ENCODE measurements at regions not wholly inside any gene's neighbourhood (a gene's known extent, or its start where the extent isn't known, plus 50 kb on each side); places are given as distances from the start of the nearest gene placed in this dataset.

DNA sequence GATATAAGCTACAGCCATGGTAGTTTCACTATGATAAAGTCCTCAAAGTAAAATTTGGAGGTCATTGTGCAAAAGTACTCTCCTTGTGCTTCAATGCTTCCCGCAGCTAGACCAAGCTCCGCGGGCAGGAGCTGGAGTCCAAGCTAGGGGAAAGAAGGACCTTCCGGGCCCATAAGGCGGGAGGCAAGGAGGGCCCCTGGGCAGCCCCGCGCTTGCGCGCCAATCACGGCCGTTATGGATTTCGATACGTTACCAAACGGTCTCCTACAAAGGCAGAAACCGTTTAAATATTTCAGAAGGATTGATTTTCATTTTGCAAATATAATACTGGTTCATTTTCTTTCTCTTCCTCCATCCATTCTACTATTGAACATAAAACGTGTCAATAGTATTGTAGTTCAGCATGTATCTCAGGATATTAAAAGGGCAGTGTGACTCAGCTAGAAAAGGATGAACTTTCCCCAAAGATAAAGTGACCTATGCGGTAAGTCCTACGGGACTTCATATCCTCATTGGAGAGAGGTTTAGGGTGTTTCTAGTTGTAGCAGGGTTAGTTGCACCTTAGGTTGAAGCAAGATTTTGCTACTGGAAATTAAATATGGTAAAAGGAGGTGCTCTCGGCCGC, 128.0 kb downstream of the KIF20B start:
- DNase-seq (ENCODE audit: low spot score), result no peak

DNA sequence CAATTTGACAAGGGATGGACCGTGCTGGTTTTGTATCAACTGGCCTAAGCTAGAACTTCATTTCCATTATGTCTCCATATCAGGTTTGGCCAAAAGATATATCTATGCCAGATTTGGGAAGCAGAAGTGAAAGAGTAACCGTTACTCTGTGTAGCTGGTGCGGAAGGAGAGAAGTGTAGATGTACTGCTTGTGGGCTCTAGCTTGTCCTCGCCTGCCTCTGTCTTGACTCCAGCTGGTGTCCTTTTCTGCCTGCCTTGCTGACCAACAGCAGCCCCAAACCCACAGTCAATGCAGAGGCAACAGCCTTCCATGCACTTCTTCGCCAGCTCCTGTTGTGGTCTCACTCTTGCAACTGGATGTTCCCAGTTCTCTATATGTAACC, 128.5 kb downstream of the KIF20B start:
- DNase-seq (ENCODE audit: low spot score), result no peak

DNA sequence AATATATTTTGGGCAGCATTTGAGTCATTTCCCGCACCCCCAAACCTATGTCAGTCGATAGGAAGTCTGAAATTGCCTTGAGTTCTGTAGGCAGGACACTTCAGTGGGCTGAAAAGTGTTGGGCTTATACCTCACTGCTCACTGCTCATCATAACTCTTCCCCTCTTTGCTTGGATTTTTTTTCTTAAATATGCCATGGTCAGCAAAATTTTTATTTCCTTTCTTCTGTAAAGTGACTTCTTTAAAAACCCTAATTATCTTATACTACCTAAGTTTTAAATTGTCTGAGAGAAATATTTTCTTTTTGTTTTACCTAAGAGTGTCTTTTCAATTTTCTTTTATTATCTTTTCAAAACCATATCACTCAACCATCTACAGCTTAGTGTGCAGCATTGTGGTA, 129.2 kb downstream of the KIF20B start:
- no peak for DNase-seq (ENCODE audit: low spot score)

DNA sequence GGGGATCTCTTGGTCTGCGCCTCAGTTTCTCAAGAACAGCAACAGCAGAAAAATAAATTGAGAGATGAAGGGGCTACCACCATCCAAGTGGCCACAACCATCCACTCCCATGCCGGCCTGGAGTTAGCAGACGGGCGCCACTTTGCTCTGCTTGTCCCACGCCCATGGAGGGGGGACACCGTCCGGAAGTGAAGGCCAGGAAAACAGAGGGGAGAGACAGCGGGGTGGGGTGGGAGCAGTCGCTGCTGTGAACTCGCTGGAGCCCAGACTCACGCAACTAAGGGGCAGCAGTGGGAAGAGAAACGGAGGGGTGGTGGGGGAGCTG, 135.4 kb downstream of the KIF20B start:
- no peak for DNase-seq (ENCODE audit: low spot score)

DNA sequence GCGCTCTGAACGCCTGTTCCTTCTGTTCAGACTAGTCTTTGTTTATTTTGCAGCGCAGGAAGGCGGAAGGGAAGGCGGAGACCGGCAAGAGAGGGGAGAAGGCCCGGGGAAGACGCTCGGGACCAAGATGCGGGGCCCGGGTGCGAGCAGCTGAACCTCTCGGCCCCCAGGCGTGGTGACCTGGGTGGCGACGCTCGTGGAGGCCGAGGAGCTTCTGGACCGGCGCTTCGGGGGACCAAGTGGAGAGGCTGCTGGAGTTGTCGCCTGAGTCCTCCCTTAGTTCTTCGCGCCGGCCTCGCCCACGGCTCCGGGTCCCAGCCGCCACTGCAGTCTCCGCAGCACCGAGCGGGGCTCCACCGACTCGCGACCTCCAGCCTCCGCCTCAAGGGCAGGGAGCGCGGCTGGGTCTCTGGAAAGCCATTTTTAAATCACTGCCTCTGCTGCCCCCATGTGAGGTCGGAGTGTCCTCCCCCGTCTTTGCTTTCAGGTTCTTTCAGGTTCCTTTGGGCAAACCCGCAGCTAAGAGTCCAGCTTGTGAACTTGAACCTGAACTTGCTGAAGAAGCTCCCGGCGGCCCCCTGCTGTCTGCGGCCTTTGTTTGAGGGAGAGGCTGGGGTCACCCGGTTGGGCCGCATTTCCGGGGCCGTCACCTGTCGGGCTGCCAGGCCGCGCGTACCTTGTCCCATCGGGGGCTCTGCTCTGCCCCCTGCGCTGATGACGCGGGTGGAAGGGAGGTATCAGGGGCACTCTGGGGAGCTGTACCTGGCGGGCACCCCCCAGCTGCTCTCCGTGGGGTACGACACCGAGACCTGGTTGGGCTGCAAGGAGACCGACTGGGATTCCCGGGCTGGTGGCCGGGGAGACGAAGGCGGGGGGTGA, 136.0 kb downstream of the KIF20B start:
- DNase-seq (ENCODE audit: low spot score), result peak; percentile 74

DNA sequence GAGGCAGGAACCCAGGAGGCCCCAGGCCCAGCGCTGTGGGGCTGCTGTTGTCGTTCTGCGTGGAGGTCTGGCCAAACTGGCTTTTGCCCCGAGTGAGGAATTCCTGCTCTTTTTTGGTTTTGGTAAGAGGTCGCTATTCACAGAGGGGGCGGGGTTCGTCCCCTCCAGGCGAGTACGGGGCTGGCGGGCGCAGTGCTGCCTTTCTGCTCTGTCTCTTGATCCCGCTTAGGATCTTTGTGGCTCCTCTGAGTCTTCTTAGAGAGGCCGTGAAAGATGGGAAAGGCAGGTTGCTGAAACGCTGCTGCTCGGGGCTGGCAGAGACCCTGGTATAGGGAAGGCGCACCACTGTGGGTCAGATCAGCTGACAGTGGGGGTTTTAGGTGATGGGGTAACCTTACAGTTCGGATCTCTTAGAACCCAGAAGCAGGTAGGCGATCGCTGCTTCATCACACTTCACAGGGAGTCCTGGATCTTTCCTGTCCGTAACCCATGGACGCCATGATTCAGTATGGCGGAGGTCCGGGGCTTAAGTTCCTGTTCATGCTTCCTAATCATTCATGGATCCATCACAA, 136.7 kb downstream of the KIF20B start:
- no peak for DNase-seq (ENCODE audit: low spot score)

DNA sequence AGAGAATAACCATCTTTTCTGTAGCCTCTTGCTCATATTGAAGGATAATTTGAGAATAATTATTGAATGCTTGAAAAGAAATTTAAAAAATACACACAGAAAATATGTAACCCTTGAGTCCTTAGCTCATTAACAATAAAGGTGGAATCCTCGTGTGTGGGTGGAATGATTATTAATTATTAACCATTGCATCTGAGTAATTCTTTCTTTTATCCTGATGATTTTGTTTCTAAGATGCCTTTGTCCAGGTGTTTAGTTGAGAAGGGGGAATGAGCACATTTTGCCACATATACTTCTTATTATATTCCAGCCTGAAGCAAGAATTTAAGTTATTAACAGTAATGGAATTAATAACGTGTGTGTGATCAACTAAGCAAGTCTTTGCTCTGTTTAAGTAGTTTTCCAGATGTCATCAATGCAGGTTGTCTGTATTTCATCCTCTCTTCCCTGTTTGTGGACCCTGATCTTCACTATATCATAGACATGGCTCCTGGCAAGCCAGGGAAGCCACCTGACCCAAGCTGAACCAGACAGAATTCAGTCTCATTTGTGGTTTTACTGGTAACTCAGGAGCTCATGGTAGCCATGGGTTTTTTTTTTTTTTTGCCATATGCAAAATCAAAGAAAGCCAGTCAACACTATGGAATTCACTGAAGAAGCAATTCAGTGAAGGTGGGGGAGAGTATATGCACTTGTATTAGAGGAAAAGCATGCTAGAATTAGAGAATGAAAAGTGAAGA, 144.3 kb downstream of the KIF20B start:
- DNase-seq (ENCODE audit: low spot score), result no peak

DNA sequence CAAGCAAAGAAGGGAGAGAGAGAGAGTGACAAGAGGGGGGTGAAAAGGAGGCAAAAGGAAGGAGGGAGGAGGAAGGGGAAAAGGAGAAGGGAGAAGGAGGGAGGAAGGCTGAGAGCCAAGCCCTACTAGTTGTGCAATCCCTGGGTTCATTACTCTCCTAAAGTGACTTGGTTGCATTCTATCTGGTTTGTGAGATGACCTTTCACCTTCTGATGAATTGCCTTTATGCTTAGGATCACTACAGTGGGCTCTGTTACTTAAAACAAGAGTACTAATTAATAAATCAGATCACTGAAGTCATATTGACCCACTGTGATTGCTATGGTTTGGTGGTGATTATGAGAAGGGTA, 144.9 kb downstream of the KIF20B start:
- DNase-seq (ENCODE audit: low spot score), result no peak

DNA sequence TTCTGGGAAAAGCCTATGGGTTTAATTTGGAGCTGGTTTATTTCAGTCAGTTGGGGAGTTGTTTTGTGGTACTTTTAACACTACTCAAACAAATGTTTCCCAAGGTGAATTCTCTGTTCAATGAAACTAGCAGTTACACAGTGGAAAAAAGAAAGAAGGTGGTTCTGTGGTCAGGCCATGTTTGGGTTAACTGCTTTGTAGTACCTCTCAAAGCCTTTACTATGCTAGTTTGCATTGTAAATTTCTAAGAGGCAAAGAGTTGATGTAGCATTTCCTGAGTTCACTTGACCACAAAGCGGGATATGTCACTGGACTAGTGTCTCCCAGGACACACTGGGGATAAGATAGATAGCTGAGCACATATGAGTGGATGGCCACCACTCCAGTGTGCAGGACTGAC, 145.4 kb downstream of the KIF20B start:
- no peak for DNase-seq (ENCODE audit: low spot score)

DNA sequence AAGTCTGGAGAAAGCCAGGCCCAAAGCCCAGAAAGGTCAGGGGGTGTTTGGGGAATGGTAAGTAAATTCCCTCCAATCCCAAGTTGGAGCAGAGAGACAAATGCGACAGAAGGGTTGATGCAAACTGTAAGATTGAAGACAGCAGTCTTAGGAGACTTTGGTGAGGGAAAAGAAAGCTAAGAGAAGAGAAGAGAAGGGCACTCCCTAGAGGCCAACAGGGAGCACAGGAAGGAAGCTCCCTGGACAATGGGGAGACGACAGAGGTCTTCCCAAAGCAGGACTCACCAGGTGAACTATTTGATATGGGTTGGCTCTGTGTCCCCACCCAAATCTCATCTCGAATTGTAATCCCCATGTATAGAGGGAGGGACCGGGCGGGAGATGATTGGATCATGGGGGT, 151.5 kb downstream of the KIF20B start:
- DNase-seq (ENCODE audit: low spot score), result no peak

DNA sequence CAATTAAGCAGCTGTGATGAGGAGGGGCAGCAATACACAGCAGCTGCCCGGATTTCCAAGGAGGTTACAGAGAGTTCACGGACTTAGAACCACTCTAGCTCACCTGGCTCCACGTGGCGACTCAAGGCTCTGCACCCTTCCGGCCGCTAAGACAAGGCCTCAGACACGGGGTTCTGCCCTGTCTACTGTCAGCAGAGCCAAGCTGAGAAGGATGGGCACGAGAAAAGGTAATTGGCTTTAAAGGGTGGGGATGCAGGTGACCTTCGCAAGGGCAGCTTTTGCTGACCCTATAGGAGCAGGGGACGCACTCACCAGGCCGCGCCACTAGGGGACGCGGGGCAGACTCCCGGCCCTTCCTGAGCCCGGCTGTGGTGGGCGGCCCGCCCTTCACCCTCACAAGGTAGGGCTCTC, 152.4 kb downstream of the KIF20B start:
- no peak for DNase-seq (ENCODE audit: low spot score)

DNA sequence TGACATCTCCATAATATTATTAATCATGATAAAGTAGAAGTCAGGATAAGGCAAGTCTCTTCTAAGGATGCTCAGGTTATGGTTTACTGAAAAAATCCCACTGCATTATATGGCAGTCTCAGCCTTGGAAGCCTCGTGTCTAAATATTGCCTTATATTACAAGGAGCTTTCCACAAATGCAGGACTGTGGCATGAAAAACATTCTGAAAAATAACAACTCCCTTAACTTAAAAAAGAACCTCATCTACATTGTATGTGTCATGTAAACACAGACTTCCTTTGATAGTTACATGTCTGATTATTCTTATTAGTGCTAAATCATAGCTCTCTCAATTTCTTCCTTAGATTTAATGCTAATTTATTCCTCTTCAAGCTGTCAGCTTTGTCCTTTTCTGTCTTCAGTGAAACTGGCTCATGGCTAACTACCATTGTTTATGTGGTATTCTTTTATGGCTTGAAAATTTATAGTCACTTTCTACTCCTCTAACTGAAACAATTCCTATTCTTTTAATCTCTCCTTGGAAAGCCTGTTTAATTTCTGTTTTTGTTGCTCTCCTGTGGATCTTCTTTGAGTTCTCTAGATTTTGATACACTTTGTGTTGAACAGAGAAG, 156.1 kb downstream of the KIF20B start:
- no peak for DNase-seq (ENCODE audit: low spot score)

DNA sequence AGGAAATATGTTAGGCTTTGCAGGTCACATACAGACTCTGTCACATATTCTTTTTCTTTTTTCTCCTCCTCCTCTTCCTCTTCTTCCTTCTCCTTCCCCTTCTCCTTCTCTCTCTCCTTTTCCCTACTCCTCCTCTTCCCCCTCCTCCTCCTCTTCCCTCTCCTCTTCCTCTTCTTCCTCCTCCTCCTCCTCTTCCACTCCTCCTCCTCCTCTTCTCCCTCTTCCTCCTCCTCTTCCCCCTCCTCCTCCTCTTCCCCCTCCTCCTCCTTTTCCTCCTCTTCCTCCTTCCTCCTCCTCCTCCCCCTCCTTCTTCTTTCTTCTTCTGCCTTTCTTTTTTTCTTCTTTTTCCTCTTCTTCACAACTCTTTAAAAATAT, 159.8 kb downstream of the KIF20B start:
- no peak for DNase-seq (ENCODE audit: low spot score)

DNA sequence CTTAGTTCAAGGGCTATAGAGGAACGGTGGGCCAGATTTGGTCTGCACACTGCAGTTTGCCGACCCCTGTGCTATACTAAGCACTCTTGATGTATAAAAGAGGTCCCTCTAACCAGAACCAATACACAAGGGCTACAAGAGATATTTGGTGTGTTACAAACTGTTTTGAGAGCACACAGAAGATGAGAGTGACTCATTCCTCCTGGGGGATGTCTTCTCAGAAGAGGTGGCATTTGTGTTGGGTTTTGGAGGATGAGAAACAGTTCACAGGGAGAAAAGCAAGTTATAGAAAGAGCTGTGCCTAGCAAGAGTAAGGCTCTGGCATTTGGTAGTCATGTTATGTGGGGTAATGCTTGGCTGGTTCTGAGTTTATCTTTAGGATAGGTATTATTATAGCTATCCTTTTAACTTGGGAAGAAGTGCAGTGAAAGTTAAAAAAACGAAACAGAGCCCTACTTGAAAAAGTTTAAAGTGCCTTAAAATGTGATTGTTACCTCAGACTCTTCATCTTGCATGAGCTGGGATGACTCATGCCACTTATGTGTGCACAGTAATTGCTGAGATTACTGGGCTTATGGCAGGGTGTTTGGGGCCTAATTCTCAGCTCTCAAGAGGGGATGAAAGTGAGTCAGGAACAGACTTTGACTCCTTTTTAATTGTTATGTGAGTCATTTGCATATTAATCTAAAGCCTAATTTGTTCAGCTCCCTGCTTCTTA, 160.4 kb downstream of the KIF20B start:
- DNase-seq (ENCODE audit: low spot score), result no peak

DNA sequence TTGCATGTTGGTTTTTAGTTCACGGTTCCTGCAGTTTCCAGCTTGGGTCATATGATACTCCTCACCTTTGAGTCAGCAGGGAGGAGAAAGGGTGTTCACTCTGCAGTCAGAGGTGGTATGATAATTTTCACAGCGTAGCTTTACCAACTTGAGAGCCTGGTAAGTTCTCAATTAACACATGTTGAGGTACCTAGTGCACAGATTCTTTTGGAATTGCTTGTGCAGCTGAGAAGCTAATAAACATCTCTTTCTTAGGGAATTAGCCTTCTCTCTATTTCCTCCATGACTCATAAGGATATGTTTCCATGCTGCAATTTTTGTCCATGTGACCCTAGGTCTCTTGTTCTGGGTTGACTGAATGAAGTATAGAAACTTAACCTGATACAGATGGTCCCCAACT, 166.6 kb downstream of the KIF20B start:
- DNase-seq (ENCODE audit: low spot score), result no peak

DNA sequence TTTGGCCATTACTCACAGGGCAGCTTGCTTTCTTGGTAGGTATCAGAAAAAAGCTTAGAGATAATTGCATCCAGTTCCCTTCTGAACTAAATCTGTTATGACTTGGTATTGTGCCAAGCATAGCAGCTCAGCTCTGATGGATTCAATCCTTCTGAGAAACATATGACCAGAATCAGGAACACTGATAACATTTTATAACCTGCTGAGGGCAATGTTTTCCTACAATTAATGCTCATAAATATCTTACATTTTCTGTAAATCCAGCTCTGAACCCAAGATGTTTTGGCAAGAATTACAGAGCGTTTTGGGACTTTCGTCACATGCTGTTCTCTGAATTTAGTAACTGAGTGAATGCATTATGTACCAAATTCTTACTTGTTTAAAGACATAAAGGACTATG, 167.8 kb downstream of the KIF20B start:
- no peak for DNase-seq (ENCODE audit: low spot score)

DNA sequence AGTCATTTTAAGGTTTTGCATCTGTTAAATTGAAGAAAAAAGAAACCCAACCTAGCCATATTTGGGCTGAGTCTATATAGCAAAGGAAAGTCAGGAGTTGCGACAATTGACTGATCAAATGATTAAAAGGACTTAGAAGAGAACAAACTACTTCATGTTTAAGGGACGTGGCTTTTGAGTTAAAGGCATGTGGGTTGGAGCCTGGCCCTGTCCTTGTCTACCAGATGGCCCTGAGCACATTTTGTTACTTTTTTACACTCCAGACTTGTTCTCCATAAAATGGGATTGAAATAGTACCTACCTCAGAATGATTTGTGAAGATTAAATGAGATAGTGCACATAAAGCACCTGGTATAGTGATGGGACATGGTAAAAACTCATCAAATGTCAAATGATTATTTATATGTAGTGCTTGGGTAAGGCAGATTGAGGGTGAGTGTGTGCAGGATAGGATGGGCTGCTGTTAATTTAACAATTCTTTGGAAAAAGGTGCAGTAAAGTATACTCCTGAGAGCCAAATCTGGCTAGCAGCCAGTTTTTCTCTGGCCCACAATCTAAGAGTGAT, 168.3 kb downstream of the KIF20B start:
- DNase-seq (ENCODE audit: low spot score), result no peak

DNA sequence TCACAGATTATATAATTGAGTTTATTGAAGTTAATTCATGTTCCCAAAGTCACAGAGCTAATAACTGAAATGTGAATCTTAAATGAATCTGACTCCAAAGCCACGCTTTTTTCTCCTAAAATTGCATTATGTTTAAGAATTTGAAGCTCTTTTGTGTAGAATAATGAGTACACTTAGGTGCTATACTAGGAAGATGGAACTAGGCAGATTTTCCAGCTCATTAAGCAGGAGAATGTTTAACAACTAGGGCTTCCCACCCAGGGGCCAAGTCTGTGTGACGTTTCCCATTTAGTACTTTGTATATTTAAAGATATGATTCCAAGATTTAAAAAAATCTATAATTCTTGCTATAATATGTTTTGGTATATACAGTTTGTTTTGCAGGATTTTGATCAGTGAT, 169.5 kb downstream of the KIF20B start:
- no peak for DNase-seq (ENCODE audit: low spot score)

DNA sequence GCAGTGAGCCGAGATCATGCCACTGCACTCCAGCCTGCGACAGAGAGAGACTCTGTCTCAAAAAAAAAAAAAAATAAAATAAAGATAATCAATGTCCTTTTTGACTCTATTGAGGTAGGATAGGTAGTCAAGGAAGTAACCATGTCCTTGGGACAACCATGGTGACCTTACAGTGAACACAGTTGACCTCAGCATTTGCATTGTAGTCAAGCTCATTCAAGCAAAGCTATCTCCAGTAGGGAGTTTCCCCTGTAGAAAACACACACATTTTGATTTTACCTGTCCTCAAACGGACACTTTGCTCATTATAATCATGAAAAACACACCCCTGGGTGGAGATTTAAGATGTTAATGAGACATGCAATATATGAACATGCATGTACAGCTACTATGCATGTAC, 171.7 kb downstream of the KIF20B start:
- no peak for DNase-seq (ENCODE audit: low spot score)

DNA sequence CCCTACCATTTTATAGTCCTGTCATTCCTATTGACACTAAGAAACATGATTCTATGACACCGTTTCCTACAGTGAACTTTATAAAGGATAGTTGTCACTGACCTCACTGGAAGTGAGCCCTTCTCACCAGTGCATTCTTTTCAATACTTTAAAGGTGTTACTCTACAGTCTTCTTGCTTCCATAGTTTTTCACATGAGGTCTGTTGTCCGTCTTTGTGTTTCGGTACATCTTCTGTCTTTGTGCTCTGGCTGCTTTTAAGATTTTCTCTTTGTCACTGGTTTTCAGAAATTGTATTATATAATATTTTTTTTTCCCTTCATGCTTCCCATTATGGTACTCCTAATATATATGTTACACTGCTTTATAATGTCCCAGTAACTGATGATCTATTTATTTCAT, 174.2 kb downstream of the KIF20B start:
- DNase-seq (ENCODE audit: low spot score), result no peak

DNA sequence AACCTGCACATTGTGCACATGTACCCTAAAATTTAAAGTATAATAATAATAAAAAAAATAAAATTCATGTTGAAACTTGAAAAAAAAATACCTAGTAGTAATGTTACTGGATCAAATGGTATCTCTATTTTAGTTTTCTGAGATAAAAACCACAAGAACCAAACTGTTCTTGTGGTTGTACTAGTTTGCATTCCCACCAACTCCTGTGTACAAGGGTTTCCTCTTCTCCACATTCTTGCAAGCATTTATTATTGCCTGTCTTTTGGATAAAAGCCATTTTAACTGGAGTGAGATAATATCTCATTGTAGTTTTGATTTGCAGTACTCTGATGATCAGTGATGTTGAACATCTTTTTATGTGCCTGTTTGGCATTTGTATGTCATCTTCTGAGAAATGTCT, 177.7 kb downstream of the KIF20B start:
- DNase-seq (ENCODE audit: low spot score), result no peak

DNA sequence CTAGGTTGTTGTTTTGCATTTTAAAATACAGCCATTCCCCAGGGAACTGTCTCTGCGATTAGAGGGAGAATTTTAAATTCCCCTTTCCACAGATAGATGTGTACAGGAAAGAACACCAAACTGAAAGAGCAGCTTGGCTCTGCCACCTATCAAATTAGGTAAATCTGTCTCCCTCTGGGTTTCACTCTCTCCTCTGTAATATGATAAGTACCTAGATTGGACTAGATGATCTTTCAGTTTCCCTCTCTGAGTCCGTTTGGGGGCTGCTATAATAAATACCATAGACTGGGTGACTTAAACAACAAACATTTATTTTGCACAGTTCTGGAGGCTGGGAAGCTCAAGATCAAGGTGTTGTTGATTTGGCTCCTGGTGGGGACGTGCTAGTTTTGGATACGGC, 186.0 kb downstream of the KIF20B start:
- no peak for DNase-seq (ENCODE audit: low spot score)

Measured in left forelimb (tissue), 1 donor.